HEK293 (cell line): ENCODE measurements at regions not wholly inside any gene's neighbourhood (a gene's known extent, or its start where the extent isn't known, plus 50 kb on each side); places are given as distances from the start of the nearest gene placed in this dataset.

ENCODE experiments used
- CTCF ChIP-seq: fragments of 450-650 bp; formaldehyde crosslinking; IDR thresholded peaks from 2 replicates; pipeline ENCODE4 v1.5.1; 2016; ENCODE audit warnings: missing biosample characterization, missing genetic modification characterization
- MEIS1 ChIP-seq: sonication (generic); formaldehyde crosslinking; IDR thresholded peaks from 2 replicates; pipeline ENCODE4 v1.8.1; 2022; ENCODE audit warnings: missing genetic modification reagents, mild to moderate bottlenecking, borderline replicate concordance
- TCF7L2 ChIP-seq: IDR thresholded peaks from 2 replicates; pipeline ENCODE4 v1.6.1; 2011; ENCODE audit warnings: low read depth, mild to moderate bottlenecking, inconsistent platforms, low read length, moderate library complexity, borderline replicate concordance
- ZBTB17 ChIP-seq: fragments of 450-650 bp; formaldehyde crosslinking; IDR thresholded peaks from 2 replicates; pipeline ENCODE4 v1.5.1; 2016; ENCODE audit warnings: missing biosample characterization, missing genetic modification characterization
- ZBTB20 ChIP-seq: fragments of 450-650 bp; formaldehyde crosslinking; IDR thresholded peaks from 2 replicates; pipeline ENCODE4 v1.5.1; 2016; ENCODE audit warnings: missing biosample characterization, missing genetic modification characterization
- ZEB2 ChIP-seq: fragments of 450-650 bp; formaldehyde crosslinking; IDR thresholded peaks from 2 replicates; pipeline ENCODE4 v1.5.1; 2016; ENCODE audit warnings: missing biosample characterization, missing genetic modification characterization
- ZNF202 ChIP-seq: fragments of 450-650 bp; formaldehyde crosslinking; IDR thresholded peaks from 2 replicates; pipeline ENCODE4 v1.5.1; 2016; ENCODE audit warnings: missing biosample characterization, missing genetic modification characterization, borderline replicate concordance
- ZNF26 ChIP-seq: fragments of 450-650 bp; formaldehyde crosslinking; IDR thresholded peaks from 2 replicates; pipeline ENCODE4 v1.5.1; 2016; ENCODE audit warnings: missing biosample characterization, missing genetic modification characterization
- ZNF629 ChIP-seq: fragments of 450-650 bp; formaldehyde crosslinking; IDR thresholded peaks from 2 replicates; pipeline ENCODE4 v1.5.1; 2017; ENCODE audit warnings: missing biosample characterization, missing genetic modification characterization
- ZNF76 ChIP-seq: fragments of 450-650 bp; formaldehyde crosslinking; IDR thresholded peaks from 2 replicates; pipeline ENCODE4; 2016; ENCODE audit warnings: low read depth, missing biosample characterization, missing genetic modification characterization, borderline replicate concordance
- TF ChIP-seq, protein P1 (sequence below): fragments of 450-650 bp; IDR thresholded peaks from 2 replicates; pipeline ENCODE4 v1.5.1; 2018; ENCODE audit warnings: missing biosample characterization, mild to moderate bottlenecking, missing genetic modification characterization
- TF ChIP-seq, protein P2 (sequence below): fragments of 450-650 bp; formaldehyde crosslinking; conservative IDR thresholded peaks from 2 replicates; pipeline ENCODE4 v1.5.1; 2016; ENCODE audit warnings: low read depth, missing biosample characterization, missing genetic modification characterization

DNA sequence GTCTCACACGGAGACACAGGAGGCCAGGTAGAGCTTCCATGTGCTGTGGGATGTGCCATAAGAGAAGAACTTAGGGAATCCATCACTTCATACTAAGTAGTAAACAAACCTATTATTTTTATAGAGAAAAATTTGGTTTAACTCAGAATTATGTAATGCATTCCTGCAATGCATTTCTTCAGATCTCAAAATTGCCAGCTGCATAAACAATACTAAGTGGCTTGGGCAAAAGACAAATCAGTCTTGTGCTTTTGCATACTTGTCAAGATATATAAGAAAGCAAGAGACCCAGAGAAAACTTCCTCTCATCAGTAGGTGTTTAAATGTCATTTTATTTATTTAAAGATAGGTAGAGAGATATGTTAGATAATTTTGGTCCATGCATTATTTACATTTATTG is 382.1 kb upstream of the CTSO start:
- TF ChIP-seq CTCF (tag by site-specific recombination) (no peak), ZBTB20 (tag by site-specific recombination) (no peak), ZEB2 (no peak), ZNF26 (no peak), TCF7L2 (no peak), ZNF629 (tag by site-specific recombination) (no peak), ZNF202 (no peak), ZNF76 (tag by site-specific recombination) (no peak), ZBTB17 (tag by site-specific recombination) (no peak), MEIS1 (CRISPR knock-in tag) (no peak)
- TF ChIP-seq, protein P1, sequence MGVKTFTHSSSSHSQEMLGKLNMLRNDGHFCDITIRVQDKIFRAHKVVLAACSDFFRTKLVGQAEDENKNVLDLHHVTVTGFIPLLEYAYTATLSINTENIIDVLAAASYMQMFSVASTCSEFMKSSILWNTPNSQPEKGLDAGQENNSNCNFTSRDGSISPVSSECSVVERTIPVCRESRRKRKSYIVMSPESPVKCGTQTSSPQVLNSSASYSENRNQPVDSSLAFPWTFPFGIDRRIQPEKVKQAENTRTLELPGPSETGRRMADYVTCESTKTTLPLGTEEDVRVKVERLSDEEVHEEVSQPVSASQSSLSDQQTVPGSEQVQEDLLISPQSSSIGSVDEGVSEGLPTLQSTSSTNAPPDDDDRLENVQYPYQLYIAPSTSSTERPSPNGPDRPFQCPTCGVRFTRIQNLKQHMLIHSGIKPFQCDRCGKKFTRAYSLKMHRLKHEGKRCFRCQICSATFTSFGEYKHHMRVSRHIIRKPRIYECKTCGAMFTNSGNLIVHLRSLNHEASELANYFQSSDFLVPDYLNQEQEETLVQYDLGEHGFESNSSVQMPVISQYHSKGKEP (tag by site-specific recombination), result no peak
- TF ChIP-seq, protein P2, sequence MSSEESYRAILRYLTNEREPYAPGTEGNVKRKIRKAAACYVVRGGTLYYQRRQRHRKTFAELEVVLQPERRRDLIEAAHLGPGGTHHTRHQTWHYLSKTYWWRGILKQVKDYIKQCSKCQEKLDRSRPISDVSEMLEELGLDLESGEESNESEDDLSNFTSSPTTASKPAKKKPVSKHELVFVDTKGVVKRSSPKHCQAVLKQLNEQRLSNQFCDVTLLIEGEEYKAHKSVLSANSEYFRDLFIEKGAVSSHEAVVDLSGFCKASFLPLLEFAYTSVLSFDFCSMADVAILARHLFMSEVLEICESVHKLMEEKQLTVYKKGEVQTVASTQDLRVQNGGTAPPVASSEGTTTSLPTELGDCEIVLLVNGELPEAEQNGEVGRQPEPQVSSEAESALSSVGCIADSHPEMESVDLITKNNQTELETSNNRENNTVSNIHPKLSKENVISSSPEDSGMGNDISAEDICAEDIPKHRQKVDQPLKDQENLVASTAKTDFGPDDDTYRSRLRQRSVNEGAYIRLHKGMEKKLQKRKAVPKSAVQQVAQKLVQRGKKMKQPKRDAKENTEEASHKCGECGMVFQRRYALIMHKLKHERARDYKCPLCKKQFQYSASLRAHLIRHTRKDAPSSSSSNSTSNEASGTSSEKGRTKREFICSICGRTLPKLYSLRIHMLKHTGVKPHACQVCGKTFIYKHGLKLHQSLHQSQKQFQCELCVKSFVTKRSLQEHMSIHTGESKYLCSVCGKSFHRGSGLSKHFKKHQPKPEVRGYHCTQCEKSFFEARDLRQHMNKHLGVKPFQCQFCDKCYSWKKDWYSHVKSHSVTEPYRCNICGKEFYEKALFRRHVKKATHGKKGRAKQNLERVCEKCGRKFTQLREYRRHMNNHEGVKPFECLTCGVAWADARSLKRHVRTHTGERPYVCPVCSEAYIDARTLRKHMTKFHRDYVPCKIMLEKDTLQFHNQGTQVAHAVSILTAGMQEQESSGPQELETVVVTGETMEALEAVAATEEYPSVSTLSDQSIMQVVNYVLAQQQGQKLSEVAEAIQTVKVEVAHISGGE (tag by site-specific recombination), result no peak
